IgD-negative memory B cell (primary cell): ENCODE measurements at regions not wholly inside any gene's neighbourhood (a gene's known extent, or its start where the extent isn't known, plus 50 kb on each side); places are given as distances from the start of the nearest gene placed in this dataset.
A peak's percentile ranks its signal among the peaks of the same experiment; 100 is the strongest.

ENCODE experiments used
- H3K27ac Mint-ChIP-seq, 3 donors: one replicate each; pipeline ENCODE4 v1.8.0; 2020 to 2022; ENCODE audit warnings: mild to moderate bottlenecking in 3 of 3, mixed read lengths in 3 of 3, moderate library complexity in 1 of 3
- H3K27me3 Mint-ChIP-seq: one replicate; pipeline ENCODE4 v1.8.0; 2021; ENCODE audit warnings: mixed read lengths
- H3K36me3 Mint-ChIP-seq: one replicate; pipeline ENCODE4 v1.8.0; 2020; ENCODE audit warnings: mild to moderate bottlenecking, mixed read lengths
- H3K4me1 Mint-ChIP-seq, 3 donors: one replicate each; pipeline ENCODE4 v1.8.0; 2020 to 2022; ENCODE audit warnings: mixed read lengths in 3 of 3, mild to moderate bottlenecking in 1 of 3
- H3K4me3 Mint-ChIP-seq, 4 donors: one replicate each; pipeline ENCODE4 v1.8.0; 2020 to 2022; ENCODE audit warnings: mild to moderate bottlenecking in 4 of 4, mixed read lengths in 4 of 4, moderate library complexity in 3 of 4
- H3K9me3 Mint-ChIP-seq, 3 donors: one replicate each; pipeline ENCODE4 v1.8.0; 2020 to 2021; ENCODE audit warnings: mixed read lengths in 3 of 3, mild to moderate bottlenecking in 1 of 3

GRCh38 chr21:28627691-28628090, 365.0 kb downstream of the LTN1 start:
- no peaks in the 10 kb centered on the region for H3K27me3 Mint-ChIP-seq
- H3K9me3 Mint-ChIP-seq: peaks cover 0 to 3% (median 2%) of the 10 kb centered on the region in 3 donors
- H3K27ac Mint-ChIP-seq: no peak overlapping the region
- H3K36me3 Mint-ChIP-seq: no peaks in the 10 kb centered on the region
- no peaks in the 10 kb centered on the region for H3K4me1 Mint-ChIP-seq
- H3K4me3 Mint-ChIP-seq: no peak overlapping the region

GRCh38 chr21:28627261-28627660, 365.4 kb downstream of the LTN1 start:
- no peak overlapping the region for H3K27ac Mint-ChIP-seq
- no peaks in the 10 kb centered on the region for H3K27me3 Mint-ChIP-seq
- no peak overlapping the region for H3K4me3 Mint-ChIP-seq
- peaks cover under 1% of the 10 kb centered on the region for H3K36me3 Mint-ChIP-seq
- no peaks in the 10 kb centered on the region for H3K4me1 Mint-ChIP-seq
- peaks cover 0 to 3% (median 2%) of the 10 kb centered on the region in 3 donors for H3K9me3 Mint-ChIP-seq

- H3K36me3 Mint-ChIP-seq: peaks cover 7% of the 10 kb centered on the region
- H3K27ac Mint-ChIP-seq: no peak overlapping the region
- peaks cover 0 to 3% (median 2%) of the 10 kb centered on the region in 3 donors for H3K9me3 Mint-ChIP-seq
- peaks cover 0 to 1% (median 0%) of the 10 kb centered on the region in 3 donors for H3K4me1 Mint-ChIP-seq
- no peaks in the 10 kb centered on the region for H3K27me3 Mint-ChIP-seq
- no peak overlapping the region for H3K4me3 Mint-ChIP-seq
Measured at GRCh38 chr21:28624626-28625025, 368.1 kb downstream of the LTN1 start.

- Mint-ChIP-seq H3K27ac (no peak overlapping the region), H3K4me1 (peaks cover 0 to 5% (median 2%) of the 10 kb centered on the region in 3 donors)
Measured at GRCh38 chr21:28617300-28617699, 375.4 kb downstream of the LTN1 start.

GRCh38 chr21:28615276-28615675, 377.4 kb downstream of the LTN1 start:
- Mint-ChIP-seq H3K27ac (no peak overlapping the region), H3K27me3 (no peaks in the 10 kb centered on the region), H3K36me3 (peaks cover 4% of the 10 kb centered on the region), H3K4me1 (peaks cover 0 to 5% (median 2%) of the 10 kb centered on the region in 3 donors), H3K4me3 (no peak overlapping the region), H3K9me3 (peaks cover 0 to 4% (median 1%) of the 10 kb centered on the region in 3 donors)

More at GRCh38 chr21:28617300-28617699, 375.4 kb downstream of the LTN1 start:
- H3K4me3 Mint-ChIP-seq: no peak overlapping the region
- no peaks in the 10 kb centered on the region for H3K9me3 Mint-ChIP-seq
- H3K27me3 Mint-ChIP-seq: no peaks in the 10 kb centered on the region
- H3K36me3 Mint-ChIP-seq: peaks cover 6% of the 10 kb centered on the region

GRCh38 chr21:28614791-28615190, 377.9 kb downstream of the LTN1 start:
- Mint-ChIP-seq H3K4me3 (no peak overlapping the region), H3K27me3 (no peaks in the 10 kb centered on the region), H3K27ac (no peak overlapping the region), H3K9me3 (peaks cover 0 to 4% (median 1%) of the 10 kb centered on the region in 3 donors), H3K4me1 (peaks cover 0 to 5% (median 2%) of the 10 kb centered on the region in 3 donors), H3K36me3 (peaks cover 4% of the 10 kb centered on the region)

GRCh38 chr21:28608646-28609045, 384.0 kb downstream of the LTN1 start:
- Mint-ChIP-seq H3K36me3 (peaks cover 10% of the 10 kb centered on the region), H3K27me3 (no peaks in the 10 kb centered on the region), H3K4me3 (no peak overlapping the region), H3K9me3 (peaks cover 3 to 5% (median 4%) of the 10 kb centered on the region in 3 donors), H3K27ac (no peak overlapping the region), H3K4me1 (peaks cover 14 to 23% (median 15%) of the 10 kb centered on the region in 3 donors)

- Mint-ChIP-seq H3K27ac (no peak overlapping the region), H3K27me3 (no peaks in the 10 kb centered on the region), H3K4me3 (no peak overlapping the region), H3K9me3 (peaks cover 3 to 8% (median 4%) of the 10 kb centered on the region in 3 donors), H3K36me3 (peaks cover 10% of the 10 kb centered on the region), H3K4me1 (peaks cover 15 to 23% (median 16%) of the 10 kb centered on the region in 3 donors)
Measured at GRCh38 chr21:28607545-28607944, 385.1 kb downstream of the LTN1 start.

GRCh38 chr21:28604946-28605537, 387.6 kb downstream of the LTN1 start:
- Mint-ChIP-seq H3K27ac (peak overlapping the region in 1 of 3 donors; percentile 4), H3K27me3 (no peaks in the 10 kb centered on the region), H3K4me3 (peak overlapping the region in 2 of 4 donors; percentile 26 to 89), H3K9me3 (peaks cover 6 to 14% (median 9%) of the 10 kb centered on the region in 3 donors), H3K4me1 (peaks cover 15 to 23% (median 16%) of the 10 kb centered on the region in 3 donors), H3K36me3 (peaks cover 6% of the 10 kb centered on the region)

- no peak overlapping the region for H3K4me3 Mint-ChIP-seq
- peaks cover 2% of the 10 kb centered on the region for H3K36me3 Mint-ChIP-seq
- H3K27ac Mint-ChIP-seq: no peak overlapping the region
- H3K9me3 Mint-ChIP-seq: peaks cover 9 to 33% (median 20%) of the 10 kb centered on the region in 3 donors
- peaks cover 11 to 19% (median 16%) of the 10 kb centered on the region in 3 donors for H3K4me1 Mint-ChIP-seq
- H3K27me3 Mint-ChIP-seq: no peaks in the 10 kb centered on the region
Measured at GRCh38 chr21:28602546-28602945, 390.1 kb downstream of the LTN1 start.

GRCh38 chr21:28598214-28598613, 394.5 kb downstream of the LTN1 start:
- Mint-ChIP-seq H3K4me3 (no peak overlapping the region), H3K4me1 (peaks cover 0 to 2% (median 0%) of the 10 kb centered on the region in 3 donors), H3K27me3 (no peaks in the 10 kb centered on the region), H3K9me3 (peaks cover 10 to 36% (median 20%) of the 10 kb centered on the region in 3 donors), H3K36me3 (no peaks in the 10 kb centered on the region), H3K27ac (no peak overlapping the region)

- peaks cover 3 to 12% (median 9%) of the 10 kb centered on the region in 3 donors for H3K9me3 Mint-ChIP-seq
- no peak overlapping the region for H3K4me3 Mint-ChIP-seq
- no peaks in the 10 kb centered on the region for H3K27me3 Mint-ChIP-seq
- H3K27ac Mint-ChIP-seq: no peak overlapping the region
- no peaks in the 10 kb centered on the region for H3K36me3 Mint-ChIP-seq
- peaks cover 0 to 7% (median 6%) of the 10 kb centered on the region in 3 donors for H3K4me1 Mint-ChIP-seq
Measured at GRCh38 chr21:28592205-28592865, 400.3 kb downstream of the LTN1 start.

- Mint-ChIP-seq H3K27ac (no peak overlapping the region), H3K9me3 (peaks cover 3 to 15% (median 8%) of the 10 kb centered on the region in 3 donors), H3K4me1 (peaks cover 0 to 9% (median 6%) of the 10 kb centered on the region in 3 donors), H3K27me3 (no peaks in the 10 kb centered on the region), H3K4me3 (no peak overlapping the region), H3K36me3 (no peaks in the 10 kb centered on the region)
Measured at GRCh38 chr21:28590676-28591075, 402.0 kb downstream of the LTN1 start.

GRCh38 chr21:28590026-28590425, 402.7 kb downstream of the LTN1 start:
- Mint-ChIP-seq H3K27ac (no peak overlapping the region), H3K4me1 (peaks cover 0 to 9% (median 6%) of the 10 kb centered on the region in 3 donors), H3K9me3 (peaks cover 3 to 17% (median 8%) of the 10 kb centered on the region in 3 donors), H3K36me3 (no peaks in the 10 kb centered on the region), H3K4me3 (no peak overlapping the region), H3K27me3 (no peaks in the 10 kb centered on the region)

- Mint-ChIP-seq H3K4me1 (peaks cover 0 to 9% (median 6%) of the 10 kb centered on the region in 3 donors), H3K4me3 (no peak overlapping the region), H3K36me3 (no peaks in the 10 kb centered on the region), H3K27me3 (no peaks in the 10 kb centered on the region), H3K27ac (no peak overlapping the region), H3K9me3 (peaks cover 3 to 17% (median 8%) of the 10 kb centered on the region in 3 donors)
Measured at GRCh38 chr21:28588997-28589396, 403.7 kb downstream of the LTN1 start.
